ENCODE measurements at regions not wholly inside any gene's neighbourhood (a gene's known extent, or its start where the extent isn't known, plus 50 kb on each side); places are given as distances from the start of the nearest gene placed in this dataset.

DNA sequence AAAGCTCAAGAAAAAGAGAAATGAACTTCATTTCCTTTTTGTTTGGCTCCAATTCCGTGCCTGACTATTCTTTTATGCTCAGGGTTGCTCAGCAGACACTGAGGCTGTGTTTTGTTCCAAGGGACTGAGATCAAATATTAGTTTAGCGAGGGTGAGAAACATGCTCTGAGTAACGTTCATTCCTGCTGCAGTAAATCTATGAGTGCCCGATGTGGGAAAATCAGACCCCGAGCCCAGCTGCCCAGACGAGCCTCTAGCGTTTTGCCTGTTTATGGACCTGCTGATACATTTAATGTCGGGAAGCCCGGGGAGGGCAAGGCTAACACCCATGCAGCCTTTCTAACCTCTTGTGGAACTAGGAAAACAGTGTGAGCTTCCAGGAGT is 119.2 kb downstream of the VAPA start:
- peak in 1 of 4 experiments; percentile 33 for DNase-seq

DNA sequence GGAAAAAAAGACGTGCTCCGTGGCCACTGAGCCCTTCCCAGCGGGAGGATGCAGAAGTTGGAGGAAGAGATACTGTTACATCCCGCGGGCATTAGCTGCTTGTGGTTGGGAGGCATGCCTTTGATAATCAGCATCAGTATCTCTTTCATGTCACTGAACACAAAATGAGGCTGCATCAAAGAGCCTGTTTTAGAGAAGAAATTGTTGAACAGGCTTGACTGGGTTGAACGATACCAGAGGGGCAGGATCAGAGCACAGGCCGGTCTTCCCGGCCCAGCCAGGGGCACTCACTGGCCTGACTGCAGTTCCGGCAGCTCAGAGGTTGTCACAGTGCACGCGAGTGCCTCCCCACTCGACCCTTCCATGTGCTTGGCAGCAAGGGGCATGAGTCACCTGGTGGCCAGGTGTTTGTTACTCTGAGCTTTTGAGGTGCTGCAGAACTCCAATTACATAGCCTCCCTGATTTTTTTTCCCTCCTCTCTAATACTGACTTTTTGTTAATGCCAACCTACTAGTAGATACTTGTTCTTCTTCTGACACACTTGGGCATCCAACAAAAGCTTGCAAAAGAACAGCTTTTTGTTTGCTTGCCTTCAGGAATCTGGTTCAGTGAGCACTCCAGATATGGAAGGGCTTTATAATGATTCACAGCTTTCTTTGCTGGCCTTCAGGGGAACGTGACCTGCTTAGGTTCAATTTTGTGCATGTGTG is 121.6 kb downstream of the VAPA start:
- no peak for DNase-seq

DNA sequence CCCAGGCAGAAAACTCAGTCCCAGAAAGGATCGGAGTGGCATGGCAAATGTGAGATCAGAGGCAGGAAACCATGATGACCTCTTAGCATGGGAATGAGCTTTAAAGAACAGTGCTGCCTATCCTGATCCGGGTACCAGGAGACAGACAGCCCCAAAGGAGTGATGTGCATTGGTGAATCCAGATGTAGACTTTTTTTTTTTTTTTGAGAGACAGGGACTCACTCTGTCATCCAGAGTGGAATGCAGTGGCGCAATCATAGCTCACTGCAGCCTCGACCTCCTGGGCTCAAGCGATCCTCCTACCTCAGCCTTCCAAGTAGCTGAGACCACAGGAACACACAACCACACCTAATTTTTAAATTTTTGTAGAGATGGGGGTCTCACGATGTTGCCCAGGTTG is 122.7 kb downstream of the VAPA start:
- DNase-seq: no peak

DNA sequence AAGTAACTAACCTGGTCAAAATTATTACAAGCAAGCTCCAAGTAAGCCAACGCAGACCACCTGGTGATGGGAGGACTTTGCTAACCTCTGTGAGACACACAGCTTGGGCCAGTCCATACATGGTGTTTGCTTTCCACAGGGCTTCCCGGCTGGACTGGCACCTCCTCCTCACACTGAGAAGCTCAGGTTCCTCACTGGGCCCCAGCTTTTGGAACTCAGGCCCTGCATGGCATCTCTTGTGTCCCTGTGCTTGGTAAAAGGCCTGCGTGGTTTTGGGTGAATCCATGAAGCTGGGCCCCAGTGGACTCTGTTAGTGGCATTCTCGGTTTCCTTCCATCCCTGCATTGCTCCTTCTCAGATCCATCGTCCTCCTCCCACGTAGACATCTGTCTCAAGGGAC is 123.4 kb downstream of the VAPA start:
- no peak for DNase-seq

DNA sequence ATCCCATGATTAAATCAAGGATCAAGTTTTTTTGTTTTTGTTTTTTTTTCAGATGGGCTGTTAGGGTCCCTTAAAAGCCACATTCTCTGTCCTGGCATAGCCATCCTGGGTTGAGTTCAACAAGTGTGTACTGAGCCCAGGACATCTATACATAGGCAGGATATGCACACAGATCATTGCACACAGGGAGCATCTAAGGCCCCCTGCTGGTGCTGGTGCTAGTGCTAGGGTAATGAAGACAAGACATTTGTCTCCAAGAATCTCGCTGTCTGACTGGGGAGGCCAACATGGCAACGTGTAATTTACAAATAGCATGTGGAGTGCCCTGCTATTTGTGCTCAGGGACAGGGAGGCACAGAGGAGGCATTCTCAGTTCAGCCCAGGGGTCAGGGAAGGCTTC is 124.5 kb downstream of the VAPA start:
- DNase-seq: no peak

DNA sequence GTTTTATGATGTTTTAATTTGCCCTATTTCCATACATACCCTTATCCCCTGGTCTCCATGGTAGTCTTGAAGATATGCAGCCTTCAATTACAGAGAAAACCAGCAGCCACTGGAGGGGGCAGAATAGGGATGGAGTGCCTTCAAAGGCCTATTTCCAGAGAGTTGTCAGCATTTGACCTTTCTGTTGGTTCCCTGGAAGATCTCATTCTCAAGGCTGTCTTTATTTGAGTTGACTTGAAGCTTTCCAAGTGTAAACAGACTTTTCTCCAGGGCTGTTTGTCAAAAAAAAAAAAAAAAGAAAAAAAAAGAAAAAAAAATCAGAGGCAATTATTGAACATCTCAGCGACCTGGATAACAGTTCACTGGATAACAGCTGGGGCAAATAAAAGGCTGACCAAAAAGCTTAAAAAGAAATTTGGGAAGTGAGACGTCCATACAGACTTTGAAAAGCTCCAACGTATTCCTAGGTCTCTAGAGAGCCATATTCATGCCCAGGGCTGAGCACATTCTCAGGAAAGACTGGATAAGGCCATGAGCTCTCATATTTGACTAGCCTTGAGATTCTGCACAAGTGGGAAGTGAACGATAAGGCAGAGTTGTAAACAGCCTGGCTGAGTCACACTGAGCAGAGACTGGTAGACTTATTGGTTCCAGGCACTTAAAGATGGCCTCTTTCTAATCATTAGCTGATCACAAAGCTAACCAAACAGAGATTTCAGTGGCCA is 126.6 kb downstream of the VAPA start:
- no peak for DNase-seq

DNA sequence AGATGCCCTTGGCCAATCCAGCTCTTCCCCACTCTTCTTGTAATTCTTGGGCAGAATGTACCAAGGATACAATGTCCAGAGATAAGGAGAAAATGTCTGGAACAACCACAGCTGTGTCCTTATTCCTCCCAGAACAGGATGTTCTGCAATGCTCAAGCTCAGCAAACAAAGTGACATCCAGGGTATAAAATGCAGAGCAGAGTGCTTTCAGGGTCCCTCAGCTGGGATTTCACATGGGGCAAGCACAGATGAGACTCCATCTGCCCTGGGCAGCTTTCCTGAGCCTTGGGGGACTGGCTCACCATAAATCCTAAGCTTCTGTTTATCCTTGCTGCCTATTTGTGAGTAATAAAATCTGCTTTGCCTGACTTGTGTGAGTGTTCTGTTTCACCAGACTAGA is 127.4 kb downstream of the VAPA start:
- no peak for DNase-seq

DNA sequence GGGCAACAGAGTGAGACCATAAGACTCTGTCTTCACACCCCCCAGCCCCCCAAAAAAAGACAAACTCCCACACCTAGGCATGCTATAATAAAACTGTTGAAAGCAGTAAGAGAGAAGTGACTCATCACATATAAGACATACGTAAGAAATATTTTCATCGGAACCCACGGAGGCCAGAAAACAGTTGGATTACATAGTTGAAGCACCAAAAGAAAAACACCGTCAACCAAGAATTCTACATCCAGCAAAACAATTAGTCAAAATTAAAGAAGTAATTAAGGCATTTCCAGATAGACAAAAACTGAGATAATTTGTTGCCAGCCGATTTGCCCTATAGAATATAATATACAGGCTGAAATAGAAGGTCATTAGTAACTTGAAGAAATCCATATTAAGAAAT is 128.7 kb downstream of the VAPA start:
- no peak for DNase-seq

DNA sequence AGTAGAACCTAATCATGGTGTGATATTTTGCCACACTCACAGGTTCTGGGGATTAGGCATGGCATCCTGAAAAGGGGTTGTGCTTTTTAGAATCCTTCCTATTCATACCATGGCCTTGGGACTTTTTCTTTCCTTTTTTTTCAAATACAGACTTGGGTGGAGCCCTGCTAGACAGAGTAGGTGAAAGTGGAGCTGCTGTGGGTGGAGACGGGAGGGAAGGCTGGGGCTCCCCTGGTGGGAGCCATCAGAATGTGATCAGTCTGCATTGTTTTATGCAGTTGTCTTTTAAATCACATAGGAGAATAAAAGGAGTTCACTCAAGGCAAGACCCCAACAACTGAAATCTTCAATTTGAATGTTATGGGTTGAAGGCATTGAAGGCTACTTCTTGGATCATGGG is 130.2 kb downstream of the VAPA start:
- DNase-seq: no peak

DNA sequence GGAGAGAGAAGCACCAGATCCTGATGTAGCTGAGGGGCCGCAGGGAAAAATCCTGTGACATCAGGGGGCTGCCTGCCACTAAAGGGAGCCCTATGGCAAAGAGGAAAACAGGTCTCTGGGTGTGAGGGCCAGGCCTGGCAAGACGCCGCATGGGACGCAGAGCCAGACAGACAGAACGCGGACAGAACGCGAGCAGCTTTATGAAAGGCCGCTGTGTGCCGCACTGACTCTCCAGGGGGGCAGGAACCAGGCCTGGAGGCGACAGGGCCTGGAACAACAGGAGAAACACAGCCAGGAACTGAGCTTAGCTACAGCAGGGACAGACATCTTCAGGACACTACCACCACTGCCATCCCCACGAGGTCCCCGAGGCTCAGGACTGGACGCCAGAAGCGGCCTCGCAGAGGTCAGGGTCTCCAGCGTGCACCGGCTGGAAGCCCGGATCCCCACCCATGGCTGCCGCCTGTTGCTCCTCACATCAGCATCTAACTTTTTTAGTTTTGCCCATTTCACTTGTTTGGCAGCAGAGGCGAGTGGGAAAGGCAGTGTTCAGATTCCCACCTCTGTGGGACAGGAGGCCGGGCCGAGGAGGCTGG is 131.6 kb downstream of the VAPA start:
- no peak for DNase-seq

DNA sequence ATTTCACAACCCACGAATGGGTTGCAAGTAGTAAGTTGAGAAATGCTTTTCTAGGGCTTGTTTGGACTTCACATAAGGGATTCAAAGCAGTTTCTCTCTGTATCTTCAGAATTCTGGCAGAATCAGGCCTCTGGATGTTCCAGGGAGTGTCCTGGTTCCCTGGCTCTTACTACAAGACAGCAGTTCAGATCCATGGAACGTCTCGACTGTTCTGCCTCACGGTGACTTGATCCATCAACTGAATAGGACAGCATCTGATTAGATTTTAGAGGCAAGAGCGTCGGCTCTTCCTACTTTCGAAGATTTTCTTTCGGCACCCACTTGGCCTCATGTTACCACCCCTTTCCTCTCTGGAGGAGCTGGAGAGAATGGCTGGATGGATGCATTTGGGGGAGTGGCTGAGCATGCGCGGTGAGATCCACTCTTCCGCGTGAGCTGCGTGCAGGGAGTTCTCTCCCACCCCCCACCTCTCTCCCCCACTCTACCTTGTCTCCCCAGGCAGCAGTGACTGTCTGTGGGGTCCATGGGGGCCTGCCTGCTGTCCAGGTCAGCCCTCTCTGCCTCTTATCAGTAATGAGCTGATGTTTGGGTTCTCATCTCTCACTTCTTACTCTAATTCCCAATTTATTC is 132.5 kb downstream of the VAPA start:
- DNase-seq: no peak

DNA sequence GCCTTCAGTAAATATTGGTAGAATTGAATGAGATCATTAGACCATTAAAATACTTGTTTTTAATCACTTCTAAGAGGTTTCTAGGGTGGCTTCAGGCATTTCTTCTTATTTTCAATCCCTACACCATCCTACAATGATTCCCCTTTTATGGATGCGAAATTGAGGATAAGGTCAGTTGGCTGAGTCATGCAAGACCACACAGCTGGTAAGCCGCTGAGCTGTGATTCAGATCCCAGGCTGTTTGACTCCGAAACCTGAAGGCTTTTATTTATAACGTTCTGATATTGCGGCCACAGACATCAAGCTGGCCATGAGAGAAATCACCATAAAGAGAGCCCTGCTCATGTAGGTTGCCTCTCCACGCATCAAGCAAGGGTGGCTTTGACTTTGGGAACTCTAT is 133.4 kb downstream of the VAPA start:
- DNase-seq: no peak

DNA sequence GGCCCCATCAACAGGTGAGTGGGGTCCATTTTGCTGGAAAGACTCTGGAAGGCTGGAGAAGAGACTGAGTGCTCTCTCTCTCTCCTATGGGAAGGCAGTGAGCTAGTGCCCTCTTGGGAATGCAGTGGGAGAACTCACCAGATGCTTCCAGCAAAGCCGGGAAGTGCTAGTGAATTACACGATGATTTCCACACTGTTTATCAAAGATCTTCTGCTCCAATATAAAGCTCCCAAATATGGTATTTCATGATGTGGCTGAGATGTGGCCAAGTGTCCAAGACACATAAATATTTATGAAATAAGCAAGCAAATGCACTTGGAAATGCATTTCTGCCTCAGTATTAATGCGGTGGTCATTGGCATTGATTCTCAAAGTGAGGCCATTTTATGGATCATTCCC is 135.9 kb downstream of the VAPA start:
- no peak for DNase-seq

DNA sequence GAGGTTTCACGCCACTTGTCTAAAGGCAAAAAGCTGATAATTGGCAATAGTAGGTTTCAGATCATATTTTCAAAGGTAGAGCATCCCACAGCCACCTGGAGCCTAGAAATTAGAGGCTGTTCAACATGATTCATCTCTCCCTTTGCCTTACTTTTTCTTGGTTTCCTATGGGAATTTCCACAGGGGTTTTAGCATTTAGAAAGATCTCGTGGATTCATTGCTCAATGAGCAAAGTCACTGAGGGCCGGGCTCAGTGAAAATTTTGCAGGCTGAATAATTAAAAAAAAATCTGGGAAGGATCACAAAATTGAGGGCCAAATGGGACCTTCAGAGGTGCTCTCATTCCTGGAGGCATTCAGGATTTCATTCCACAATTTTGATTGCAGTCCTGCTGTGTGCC is 137.1 kb downstream of the VAPA start:
- DNase-seq: no peak

DNA sequence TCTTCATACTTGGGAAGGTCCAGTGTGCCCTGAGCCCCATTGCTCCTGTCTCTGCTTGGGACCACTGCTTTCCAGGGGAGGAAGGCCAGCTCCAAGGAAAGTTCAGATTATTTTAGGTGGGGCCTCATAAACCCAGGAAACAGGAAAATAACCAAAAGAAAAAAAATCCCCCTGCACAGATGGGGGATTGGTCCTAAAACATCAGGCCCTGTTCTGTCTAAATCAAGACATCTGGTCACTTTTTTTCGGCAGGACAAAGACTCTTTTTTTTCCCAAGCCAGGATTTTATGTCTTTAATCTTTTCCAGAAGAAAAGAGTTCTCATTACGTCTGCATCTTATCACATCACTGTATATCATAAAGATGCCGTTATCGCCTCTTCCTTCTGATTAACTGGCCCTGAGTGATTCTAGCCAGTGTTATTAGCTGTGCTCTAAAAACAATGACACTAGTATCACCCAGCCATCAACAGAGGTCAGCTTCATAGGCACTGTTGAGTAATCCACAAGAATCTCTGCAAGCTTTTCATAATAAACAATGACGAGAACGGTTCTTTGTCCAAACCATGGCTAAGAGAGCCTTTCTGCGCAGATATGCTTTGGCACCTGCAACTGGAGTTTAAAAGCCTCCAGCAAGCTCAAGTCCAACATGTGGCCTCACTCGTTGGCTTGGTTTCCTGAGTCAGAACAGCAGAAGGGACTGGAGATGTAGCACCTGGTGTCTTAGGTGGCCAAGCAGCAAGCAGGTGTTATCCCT is 138.2 kb downstream of the VAPA start:
- DNase-seq: no peak

DNA sequence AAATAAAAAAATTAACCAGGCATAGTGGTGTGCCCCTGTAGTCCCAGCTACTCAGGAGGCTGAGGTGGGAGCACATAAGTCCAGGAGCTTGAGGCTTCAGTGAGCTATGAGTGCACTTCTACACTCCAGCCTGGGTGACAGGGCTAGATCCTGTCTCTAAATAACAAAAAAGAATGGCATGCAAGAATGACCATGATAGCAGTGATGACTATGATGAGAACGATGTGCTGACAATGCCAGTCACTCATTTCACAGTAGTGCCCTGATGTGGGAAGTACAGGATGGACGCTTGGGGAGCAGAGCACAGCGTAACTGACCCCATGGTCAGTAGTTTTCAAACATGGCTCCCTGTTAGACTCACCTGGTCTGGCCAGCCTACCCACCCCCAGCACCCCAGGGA is 139.1 kb downstream of the VAPA start:
- DNase-seq: no peak

DNA sequence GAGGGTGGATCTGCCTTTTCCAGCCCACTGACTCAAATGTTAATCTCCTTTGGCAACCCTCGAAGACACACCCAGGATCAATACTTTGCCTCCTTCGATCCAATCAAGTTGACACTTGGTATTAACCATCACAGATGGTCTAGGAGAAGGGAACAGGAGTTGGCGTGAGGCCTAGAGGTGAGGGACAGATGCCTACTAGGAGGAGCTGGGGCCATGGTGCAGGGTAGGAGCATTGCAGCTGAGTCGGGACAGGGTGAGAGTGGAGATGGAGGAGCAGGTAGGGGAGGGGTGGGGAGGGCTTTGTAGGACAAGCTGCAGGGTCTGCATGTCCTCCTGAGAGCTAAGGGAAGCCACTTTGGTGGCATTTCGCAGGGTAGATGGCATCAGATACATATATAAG is 140.0 kb downstream of the VAPA start:
- no peak for DNase-seq

DNA sequence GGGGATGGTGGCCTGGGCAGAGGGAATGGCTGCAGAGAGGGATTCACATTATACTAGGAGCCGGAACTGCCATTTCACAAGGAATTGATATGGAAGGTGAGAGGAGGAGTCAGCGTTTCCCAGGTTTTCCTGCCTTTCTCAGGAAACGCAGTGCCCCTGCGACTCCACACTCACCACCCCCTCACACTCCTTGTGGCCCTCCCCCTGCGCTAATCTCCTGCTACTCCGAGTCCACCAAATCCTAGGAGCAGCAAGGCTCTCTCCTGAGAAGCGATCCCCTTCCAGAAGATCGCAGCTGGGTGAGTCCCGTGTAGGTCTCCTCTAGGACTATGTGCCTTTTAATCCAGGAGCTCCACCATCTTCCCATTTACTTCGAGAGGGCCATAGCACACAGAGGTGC is 140.6 kb downstream of the VAPA start:
- DNase-seq: no peak

DNA sequence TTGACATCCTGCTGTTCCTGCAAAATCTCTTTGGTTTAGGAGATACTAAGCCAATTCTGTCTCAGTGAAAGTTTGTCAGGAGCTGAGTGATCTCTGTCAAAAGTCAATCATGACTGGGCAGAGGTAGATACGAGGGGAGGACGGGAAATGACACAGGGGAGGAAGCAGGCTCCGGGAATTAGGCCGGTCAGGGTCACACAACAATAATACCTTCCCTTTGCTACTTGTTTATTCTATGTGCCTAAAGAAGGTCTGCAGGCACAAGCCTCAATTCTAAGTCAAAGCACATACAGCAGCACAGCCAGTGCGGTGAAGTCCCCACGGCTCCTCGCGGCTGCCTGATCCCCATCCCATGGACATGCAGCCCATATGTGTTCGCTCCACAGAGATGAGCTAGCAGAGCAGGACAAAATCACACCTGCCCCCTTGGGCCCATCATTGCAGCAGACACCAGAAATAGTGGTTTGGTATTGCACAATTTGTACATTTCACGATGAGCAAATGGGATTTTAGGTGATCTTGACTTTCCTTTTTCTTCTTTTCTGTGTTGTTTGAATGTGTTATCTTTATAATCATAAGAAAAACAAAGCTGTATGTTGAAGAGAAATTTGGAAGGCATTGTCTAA is 141.4 kb downstream of the VAPA start:
- no peak for DNase-seq

DNA sequence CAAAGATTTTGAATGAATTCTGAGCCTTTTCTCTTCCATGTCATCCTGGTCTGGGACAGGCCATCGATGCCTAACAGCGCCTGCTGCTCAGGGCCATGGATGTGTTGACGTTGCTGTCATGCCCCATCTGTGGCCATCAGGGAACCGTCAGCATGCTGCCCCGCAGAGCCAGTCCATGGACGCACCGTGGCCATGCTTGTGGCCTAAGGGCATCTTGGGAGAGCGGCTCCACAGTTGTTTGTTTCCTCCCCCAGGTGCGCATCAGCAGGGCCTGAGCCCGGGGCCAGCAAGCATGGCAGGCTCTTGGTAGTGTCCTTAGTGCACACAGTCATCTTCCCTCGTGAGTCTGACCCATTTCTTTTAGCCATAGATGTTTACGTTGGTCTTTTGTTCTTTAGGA is 142.7 kb downstream of the VAPA start:
- no peak for DNase-seq

DNA sequence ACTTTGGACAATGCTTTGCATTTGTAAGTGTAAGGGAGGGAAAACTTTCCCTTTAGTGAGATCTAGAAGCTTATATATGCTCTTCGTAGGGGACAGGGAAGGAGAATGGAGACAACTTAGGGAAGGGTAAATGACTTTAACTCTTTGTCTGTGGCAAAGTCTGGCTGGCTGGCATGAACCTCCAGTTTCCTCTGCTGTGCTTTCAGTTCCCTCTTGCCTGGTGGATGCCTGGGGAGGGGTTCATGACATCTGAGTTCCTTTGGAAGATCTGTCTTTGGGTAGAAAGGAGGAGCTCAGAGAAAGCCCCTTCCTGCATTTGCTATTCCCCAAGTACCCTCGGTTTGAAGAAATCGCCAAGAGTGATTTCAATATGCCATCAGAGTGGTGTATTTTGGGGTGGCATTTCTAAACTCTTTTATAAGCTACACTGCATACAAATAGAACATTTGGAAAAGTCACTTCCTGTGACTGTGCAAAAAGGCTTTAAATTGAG is 143.6 kb downstream of the VAPA start:
- DNase-seq: peak; percentile 76 to 89 (median 84)
